ENCODE measurements at regions not wholly inside any gene's neighbourhood (a gene's known extent, or its start where the extent isn't known, plus 50 kb on each side); places are given as distances from the start of the nearest gene placed in this dataset.

DNA sequence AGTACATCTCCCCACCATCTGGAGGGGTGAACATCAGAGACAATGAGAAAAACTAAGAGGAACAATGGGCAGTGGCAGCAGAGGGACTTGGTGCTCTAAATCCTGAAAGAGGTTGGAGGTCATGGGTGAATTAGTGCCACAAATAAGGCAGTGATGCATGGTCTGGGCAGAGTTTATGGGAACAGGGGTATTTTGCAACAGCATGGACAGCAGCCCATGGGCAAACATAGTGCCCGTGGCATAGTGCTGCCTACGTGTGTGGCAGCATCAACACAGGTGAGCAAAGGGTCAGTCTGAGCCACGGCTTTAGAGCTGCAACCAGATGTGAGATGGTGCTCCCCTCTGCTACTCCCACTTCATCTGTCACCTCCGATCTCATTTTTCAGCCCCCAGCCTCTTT lies 459.1 kb upstream of the CITED2 start:
- H3K36me3 Mint-ChIP-seq (ENCODE audit: low read depth) = no peaks in the 10 kb centered on the region
- peaks cover 1% of the 10 kb centered on the region for H3K4me1 Mint-ChIP-seq
- H3K4me3 Mint-ChIP-seq = no peak overlapping the region
- H3K9me3 Mint-ChIP-seq = no peaks in the 10 kb centered on the region
- H3K27ac Mint-ChIP-seq = no peak overlapping the region
- ATAC-seq (ENCODE audit: low read depth) = no peak
- POLR2A ChIA-PET = no interaction called here
- TF ChIP-seq, protein P1, sequence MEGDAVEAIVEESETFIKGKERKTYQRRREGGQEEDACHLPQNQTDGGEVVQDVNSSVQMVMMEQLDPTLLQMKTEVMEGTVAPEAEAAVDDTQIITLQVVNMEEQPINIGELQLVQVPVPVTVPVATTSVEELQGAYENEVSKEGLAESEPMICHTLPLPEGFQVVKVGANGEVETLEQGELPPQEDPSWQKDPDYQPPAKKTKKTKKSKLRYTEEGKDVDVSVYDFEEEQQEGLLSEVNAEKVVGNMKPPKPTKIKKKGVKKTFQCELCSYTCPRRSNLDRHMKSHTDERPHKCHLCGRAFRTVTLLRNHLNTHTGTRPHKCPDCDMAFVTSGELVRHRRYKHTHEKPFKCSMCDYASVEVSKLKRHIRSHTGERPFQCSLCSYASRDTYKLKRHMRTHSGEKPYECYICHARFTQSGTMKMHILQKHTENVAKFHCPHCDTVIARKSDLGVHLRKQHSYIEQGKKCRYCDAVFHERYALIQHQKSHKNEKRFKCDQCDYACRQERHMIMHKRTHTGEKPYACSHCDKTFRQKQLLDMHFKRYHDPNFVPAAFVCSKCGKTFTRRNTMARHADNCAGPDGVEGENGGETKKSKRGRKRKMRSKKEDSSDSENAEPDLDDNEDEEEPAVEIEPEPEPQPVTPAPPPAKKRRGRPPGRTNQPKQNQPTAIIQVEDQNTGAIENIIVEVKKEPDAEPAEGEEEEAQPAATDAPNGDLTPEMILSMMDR (IDR thresholded peaks at IDR 0.05) = no peak
- peaks cover 2% of the 10 kb centered on the region for H3K27me3 Mint-ChIP-seq
- DNase-seq = no peak
- CTCF ChIA-PET = no interaction called here
- intact Hi-C loops (cut with micrococcal nuclease) = no loop called here

GRCh38 chr6:139832493-139833305 lies 458.3 kb upstream of the CITED2 start:
- Mint-ChIP-seq H3K4me3 (no peak overlapping the region), H3K4me1 (no peaks in the 10 kb centered on the region), H3K36me3 (ENCODE audit: low read depth) (no peaks in the 10 kb centered on the region), H3K9me3 (no peaks in the 10 kb centered on the region), H3K27me3 (peaks cover 2% of the 10 kb centered on the region), H3K27ac (no peak overlapping the region)
- ChIA-PET CTCF (no interaction called here), POLR2A (no interaction called here)
- intact Hi-C loops (cut with micrococcal nuclease) = no loop called here
- DNase-seq (no peak), ATAC-seq (ENCODE audit: low read depth) (no peak)
- TF ChIP-seq, protein P1 (IDR thresholded peaks at IDR 0.05) = no peak

DNA sequence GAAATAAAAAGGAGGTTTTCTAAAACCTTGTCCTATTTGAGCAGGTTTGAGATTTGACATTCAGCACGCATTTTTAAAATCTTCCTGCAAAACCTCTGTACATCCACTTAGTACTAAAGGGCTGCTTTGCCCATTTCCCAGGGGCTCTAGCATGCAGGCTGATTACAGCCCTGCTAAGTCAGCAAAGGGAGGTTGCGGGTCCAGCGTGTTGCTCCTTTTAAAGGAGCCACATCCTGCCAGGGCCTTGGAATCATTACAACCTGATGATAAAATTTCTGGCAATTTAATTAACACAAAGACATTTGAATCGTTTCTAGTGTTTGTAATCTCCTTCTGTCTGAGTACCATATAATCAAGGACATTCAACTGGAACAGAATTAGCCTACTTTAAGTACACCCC lies 455.1 kb upstream of the CITED2 start:
- H3K4me3 Mint-ChIP-seq = no peak overlapping the region
- intact Hi-C loops (cut with micrococcal nuclease) = no loop called here
- ChIA-PET CTCF (no interaction called here), POLR2A (no interaction called here)
- ATAC-seq (ENCODE audit: low read depth) (no peak), DNase-seq (no peak)
- H3K27me3 Mint-ChIP-seq = peaks cover 8% of the 10 kb centered on the region
- H3K27ac Mint-ChIP-seq = no peak overlapping the region
- no peaks in the 10 kb centered on the region for H3K4me1 Mint-ChIP-seq
- TF ChIP-seq, protein P1 (IDR thresholded peaks at IDR 0.05) = no peak
- no peaks in the 10 kb centered on the region for H3K9me3 Mint-ChIP-seq
- no peaks in the 10 kb centered on the region for H3K36me3 Mint-ChIP-seq (ENCODE audit: low read depth)

DNA sequence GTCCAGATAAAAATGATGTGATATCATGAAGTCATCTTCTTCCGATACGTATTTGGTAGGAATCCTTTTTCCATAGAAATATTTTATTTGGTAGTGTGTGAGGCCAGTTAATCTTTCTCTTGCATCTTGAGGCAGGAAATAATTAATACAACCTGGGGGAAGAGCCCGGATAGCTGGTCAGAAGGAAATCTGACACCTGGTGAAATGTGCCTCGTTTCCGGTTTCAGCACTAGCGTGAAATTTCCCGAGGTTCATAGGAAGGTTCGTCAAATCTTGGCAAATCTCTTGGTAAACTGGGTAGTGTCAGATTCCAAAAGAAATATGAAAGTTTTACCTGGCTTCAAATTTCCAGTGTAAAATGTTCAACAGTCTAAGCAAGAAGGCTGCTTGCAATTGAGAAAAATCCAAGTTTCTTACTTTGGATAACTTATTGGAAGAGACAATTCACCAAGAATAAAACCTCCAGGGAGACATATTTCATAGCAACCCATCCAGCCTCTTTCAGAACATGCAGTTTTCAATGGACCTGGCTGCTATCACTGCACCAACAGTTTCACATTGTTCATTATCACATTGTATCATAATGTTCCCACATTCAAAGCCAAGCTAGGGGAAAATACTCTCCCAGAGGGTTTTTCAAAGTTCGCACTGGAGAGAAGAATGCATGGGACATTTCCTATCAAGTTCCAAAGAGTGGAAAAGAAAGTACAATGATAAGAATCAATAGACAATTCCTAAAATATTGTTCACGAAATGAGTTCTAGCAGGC lies 454.5 kb upstream of the CITED2 start:
- TF ChIP-seq, protein P1 (IDR thresholded peaks at IDR 0.05) = no peak
- Mint-ChIP-seq H3K4me3 (no peak overlapping the region), H3K27me3 (peaks cover 8% of the 10 kb centered on the region), H3K27ac (no peak overlapping the region), H3K4me1 (no peaks in the 10 kb centered on the region), H3K9me3 (no peaks in the 10 kb centered on the region), H3K36me3 (ENCODE audit: low read depth) (no peaks in the 10 kb centered on the region)
- ATAC-seq (ENCODE audit: low read depth) (no peak), DNase-seq (no peak)
- ChIA-PET CTCF (no interaction called here), POLR2A (no interaction called here)
- intact Hi-C loops (cut with micrococcal nuclease) = no loop called here

GRCh38 chr6:139825935-139826374 lies 451.5 kb upstream of the CITED2 start:
- Mint-ChIP-seq H3K9me3 (no peaks in the 10 kb centered on the region), H3K4me3 (no peak overlapping the region), H3K27ac (no peak overlapping the region), H3K36me3 (ENCODE audit: low read depth) (no peaks in the 10 kb centered on the region), H3K4me1 (no peaks in the 10 kb centered on the region), H3K27me3 (peaks cover 7% of the 10 kb centered on the region)
- POLR2A ChIA-PET = no interaction called here
- CTCF ChIA-PET = no interaction called here
- DNase-seq (no peak), ATAC-seq (ENCODE audit: low read depth) (no peak)
- intact Hi-C loops (cut with micrococcal nuclease) = no loop called here
- TF ChIP-seq, protein P1 (IDR thresholded peaks at IDR 0.05) = no peak
